Lower lobe of right lung (tissue), 2 donors: ENCODE measurements at regions not wholly inside any gene's neighbourhood (a gene's known extent, or its start where the extent isn't known, plus 50 kb on each side); places are given as distances from the start of the nearest gene placed in this dataset.

ENCODE experiments used
- ATAC-seq, 2 donors: fragments of 200-7000 bp; cut with Tn5 transposase; one replicate each; pipeline ENCODE4 v1.9.1; 2020 to 2022; ENCODE audit warnings: mild to moderate bottlenecking in 2 of 2, moderate library complexity in 2 of 2
- DNase-seq: peaks from one replicate; pipeline ENCODE4 v3.0.0-alpha.2; 2020
- H3K27ac ChIP-seq: fragments of 200-600 bp; one replicate; pipeline ENCODE4 v1.8.0; 2022
- H3K27me3 ChIP-seq: fragments of 200-600 bp; one replicate; pipeline ENCODE4 v1.8.0; 2022; ENCODE audit warnings: low read depth
- H3K36me3 ChIP-seq: fragments of 200-600 bp; one replicate; pipeline ENCODE4 v1.8.0; 2022; ENCODE audit warnings: mild to moderate bottlenecking
- H3K4me1 ChIP-seq: fragments of 200-600 bp; one replicate; pipeline ENCODE4 v1.8.0; 2022
- H3K4me3 ChIP-seq: fragments of 200-600 bp; one replicate; pipeline ENCODE4 v1.8.0; 2022; ENCODE audit warnings: mild to moderate bottlenecking
- H3K9me3 ChIP-seq: fragments of 200-600 bp; one replicate; pipeline ENCODE4 v1.8.0; 2022
- intact Hi-C: fragments of 100-400 bp; cut with DNase I; formaldehyde crosslinking; loops from one replicate; pipeline ENCODE4 v1.11.0; 2022
- TF ChIP-seq, protein P1 (sequence below): fragments of 200-600 bp; IDR thresholded peaks from one replicate; pipeline ENCODE4 v1.8.0; 2022; ENCODE audit warnings: antibody characterized with exemption, mild to moderate bottlenecking
- donor health status: DM: no; HTN: yes; CAD: no; lungs with severe emphysema.

DNA sequence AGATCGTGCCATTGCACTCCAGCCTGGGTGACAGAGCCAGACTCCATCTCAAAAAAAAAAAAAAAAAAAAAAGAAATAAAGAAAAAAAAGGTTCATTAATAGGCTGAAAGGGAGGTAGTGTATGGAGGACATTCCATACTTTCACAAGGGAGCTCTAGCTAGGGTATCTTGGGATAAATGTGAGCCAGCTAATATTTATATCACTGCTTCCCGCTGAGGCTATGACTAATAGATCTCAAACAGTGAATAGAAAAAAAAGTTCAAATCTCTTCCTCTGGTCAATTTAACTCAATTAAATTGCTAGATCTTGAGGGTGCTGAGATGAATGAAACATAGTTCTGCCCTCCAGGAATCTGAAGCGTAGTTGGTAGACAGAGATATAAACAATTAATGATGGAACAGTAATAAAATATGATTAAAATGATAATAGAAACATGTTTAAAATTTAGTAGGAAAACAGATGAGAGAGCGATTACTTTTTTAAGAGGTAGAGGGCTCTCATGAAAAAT, 55.7 kb upstream of the SHISA3 start:
- Histone ChIP-seq H3K27ac (no peak overlapping the region), H3K4me3 (no peak overlapping the region)

DNA sequence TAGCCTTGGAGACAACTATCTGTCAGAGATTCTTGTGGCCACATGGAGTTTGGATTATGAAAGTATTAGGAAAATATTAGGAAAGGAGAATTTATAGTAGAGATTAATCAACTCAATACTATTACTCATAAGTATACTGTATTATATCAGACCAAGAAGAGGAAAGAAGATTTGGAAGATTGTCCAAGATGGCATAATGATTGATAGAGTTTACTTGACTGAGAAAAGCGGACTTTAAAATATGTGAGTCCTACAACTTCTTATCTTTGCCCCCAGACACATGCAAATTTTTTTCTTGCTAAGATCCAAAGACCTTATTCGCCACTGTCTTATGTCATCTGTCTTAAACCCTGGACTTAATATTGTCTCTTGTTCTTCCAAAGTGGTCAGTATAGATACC, 54.8 kb upstream of the SHISA3 start:
- ATAC-seq (no peak), DNase-seq (no peak)
- no peak overlapping the region for H3K4me3 ChIP-seq
- no peaks in the 10 kb centered on the region for H3K9me3 ChIP-seq
- H3K36me3 ChIP-seq: no peaks in the 10 kb centered on the region
- no peak overlapping the region for H3K27ac ChIP-seq
- intact Hi-C loops: no loop called here
- TF ChIP-seq, protein P1, sequence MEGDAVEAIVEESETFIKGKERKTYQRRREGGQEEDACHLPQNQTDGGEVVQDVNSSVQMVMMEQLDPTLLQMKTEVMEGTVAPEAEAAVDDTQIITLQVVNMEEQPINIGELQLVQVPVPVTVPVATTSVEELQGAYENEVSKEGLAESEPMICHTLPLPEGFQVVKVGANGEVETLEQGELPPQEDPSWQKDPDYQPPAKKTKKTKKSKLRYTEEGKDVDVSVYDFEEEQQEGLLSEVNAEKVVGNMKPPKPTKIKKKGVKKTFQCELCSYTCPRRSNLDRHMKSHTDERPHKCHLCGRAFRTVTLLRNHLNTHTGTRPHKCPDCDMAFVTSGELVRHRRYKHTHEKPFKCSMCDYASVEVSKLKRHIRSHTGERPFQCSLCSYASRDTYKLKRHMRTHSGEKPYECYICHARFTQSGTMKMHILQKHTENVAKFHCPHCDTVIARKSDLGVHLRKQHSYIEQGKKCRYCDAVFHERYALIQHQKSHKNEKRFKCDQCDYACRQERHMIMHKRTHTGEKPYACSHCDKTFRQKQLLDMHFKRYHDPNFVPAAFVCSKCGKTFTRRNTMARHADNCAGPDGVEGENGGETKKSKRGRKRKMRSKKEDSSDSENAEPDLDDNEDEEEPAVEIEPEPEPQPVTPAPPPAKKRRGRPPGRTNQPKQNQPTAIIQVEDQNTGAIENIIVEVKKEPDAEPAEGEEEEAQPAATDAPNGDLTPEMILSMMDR: no peak
- H3K27me3 ChIP-seq: no peaks in the 10 kb centered on the region
- H3K4me1 ChIP-seq: peaks cover 12% of the 10 kb centered on the region

More for the DNA sequence above, 55.7 kb upstream of the SHISA3 start:
- DNase-seq: no peak
- peaks cover 12% of the 10 kb centered on the region for H3K4me1 ChIP-seq
- TF ChIP-seq, protein P1: no peak
- no peaks in the 10 kb centered on the region for H3K27me3 ChIP-seq
- ATAC-seq: no peak
- H3K9me3 ChIP-seq: no peaks in the 10 kb centered on the region
- intact Hi-C loops: no loop called here
- no peaks in the 10 kb centered on the region for H3K36me3 ChIP-seq

DNA sequence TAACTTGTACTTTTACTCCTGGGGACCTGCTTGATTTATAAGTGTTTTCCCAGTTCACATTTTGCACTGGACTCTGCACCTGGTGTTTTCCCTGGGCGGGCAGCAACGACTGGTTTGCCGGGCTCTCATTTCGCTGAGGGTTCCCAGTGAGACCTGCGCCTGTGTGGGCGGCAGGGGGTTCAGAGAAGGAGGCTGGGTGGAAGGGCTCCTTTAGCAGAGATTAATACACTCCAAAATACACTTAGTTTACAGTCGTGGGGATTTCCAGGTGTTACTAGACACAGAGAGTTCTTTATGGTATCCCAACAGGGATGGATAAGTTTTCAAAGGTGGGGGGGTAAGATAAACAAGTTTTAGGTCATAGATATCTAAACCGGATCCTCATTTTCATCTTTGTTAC, 53.0 kb upstream of the SHISA3 start:
- intact Hi-C loops: no loop called here
- TF ChIP-seq, protein P1: no peak
- no peak for ATAC-seq

DNA sequence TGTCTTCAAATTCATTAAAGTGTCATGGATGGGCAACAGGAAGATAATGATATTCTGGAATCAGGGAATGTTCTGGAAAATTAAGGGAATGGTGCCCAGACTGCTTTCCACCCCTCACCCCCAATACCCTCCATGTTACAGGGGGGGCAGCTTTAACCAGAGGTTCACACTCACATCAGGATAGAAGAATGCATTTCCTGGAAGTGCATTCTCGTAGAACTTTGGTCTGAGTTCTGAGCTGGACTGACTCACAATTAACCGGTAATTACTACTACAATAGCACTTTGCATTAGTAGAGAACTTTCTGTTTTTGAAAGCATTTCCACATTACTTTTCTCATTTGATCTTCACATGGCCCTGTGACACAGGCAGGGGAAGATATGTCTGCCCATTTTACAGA, 52.5 kb upstream of the SHISA3 start:
- H3K36me3 ChIP-seq: no peaks in the 10 kb centered on the region
- H3K4me3 ChIP-seq: no peak overlapping the region
- intact Hi-C loops: no loop called here
- DNase-seq: no peak
- ATAC-seq: no peak
- H3K9me3 ChIP-seq: no peaks in the 10 kb centered on the region
- H3K27ac ChIP-seq: no peak overlapping the region
- no peaks in the 10 kb centered on the region for H3K27me3 ChIP-seq
- TF ChIP-seq, protein P1: no peak
- peaks cover 8% of the 10 kb centered on the region for H3K4me1 ChIP-seq

More for the DNA sequence above, 53.0 kb upstream of the SHISA3 start:
- Histone ChIP-seq H3K4me1 (peaks cover 9% of the 10 kb centered on the region), H3K27me3 (no peaks in the 10 kb centered on the region), H3K36me3 (no peaks in the 10 kb centered on the region), H3K27ac (no peak overlapping the region), H3K9me3 (no peaks in the 10 kb centered on the region), H3K4me3 (no peak overlapping the region)
- DNase-seq: no peak

DNA sequence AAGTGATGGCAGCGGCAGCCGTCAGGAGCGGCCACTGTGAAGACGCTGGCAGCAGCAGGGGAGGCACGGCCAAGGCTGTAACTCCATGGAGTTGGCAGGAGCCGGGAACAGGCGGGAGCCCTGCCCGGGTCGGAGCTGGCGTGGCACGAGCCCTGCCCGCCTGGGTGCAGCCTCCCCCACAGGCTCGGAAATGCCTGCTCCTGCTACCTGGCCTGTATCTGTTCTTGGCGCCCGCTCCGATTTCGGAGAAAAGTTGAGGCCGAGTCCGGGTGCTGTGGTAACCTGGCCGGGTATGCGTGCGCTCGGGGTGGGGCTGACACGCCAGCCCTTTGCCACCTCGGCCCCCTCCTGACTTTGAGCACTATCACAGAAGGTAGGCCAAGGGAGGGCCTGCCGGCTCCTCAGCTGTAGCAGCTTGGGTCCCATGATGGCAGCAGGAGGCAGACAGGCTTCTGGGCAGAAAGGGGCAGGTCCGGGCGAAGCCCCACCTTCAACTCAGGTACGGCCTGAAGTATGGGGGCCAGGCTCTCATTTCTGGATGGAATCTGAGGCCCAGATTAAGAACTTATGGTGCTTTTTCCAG, 51.2 kb upstream of the SHISA3 start:
- no peaks in the 10 kb centered on the region for H3K36me3 ChIP-seq
- intact Hi-C loops: no loop called here
- no peaks in the 10 kb centered on the region for H3K4me1 ChIP-seq
- ATAC-seq (no peak), DNase-seq (no peak)
- no peak overlapping the region for H3K4me3 ChIP-seq
- H3K27ac ChIP-seq: no peak overlapping the region
- TF ChIP-seq, protein P1: no peak
- no peaks in the 10 kb centered on the region for H3K9me3 ChIP-seq
- H3K27me3 ChIP-seq: no peaks in the 10 kb centered on the region
